ENCODE measurements at regions not wholly inside any gene's neighbourhood (a gene's known extent, or its start where the extent isn't known, plus 50 kb on each side); places are given as distances from the start of the nearest gene placed in this dataset.

- Mint-ChIP-seq H3K27ac (no peak overlapping the region), H3K27me3 (no peaks in the 10 kb centered on the region), H3K36me3 (ENCODE audit: low read depth) (peaks cover 1% of the 10 kb centered on the region), H3K9me3 (ENCODE audit: low read depth) (peaks cover 35% of the 10 kb centered on the region), H3K4me1 (no peaks in the 10 kb centered on the region), H3K4me3 (no peak overlapping the region)
- CTCF ChIA-PET, result no interaction called here
- POLR2A ChIA-PET, result no interaction called here
- ATAC-seq (no peak), DNase-seq (no peak)
- intact Hi-C loops (cut with DNase I, micrococcal nuclease), result no loop called here
Observed at GRCh38 chr7:57348646-57349269, 101.2 kb upstream of the ZNF716 start.

DNA sequence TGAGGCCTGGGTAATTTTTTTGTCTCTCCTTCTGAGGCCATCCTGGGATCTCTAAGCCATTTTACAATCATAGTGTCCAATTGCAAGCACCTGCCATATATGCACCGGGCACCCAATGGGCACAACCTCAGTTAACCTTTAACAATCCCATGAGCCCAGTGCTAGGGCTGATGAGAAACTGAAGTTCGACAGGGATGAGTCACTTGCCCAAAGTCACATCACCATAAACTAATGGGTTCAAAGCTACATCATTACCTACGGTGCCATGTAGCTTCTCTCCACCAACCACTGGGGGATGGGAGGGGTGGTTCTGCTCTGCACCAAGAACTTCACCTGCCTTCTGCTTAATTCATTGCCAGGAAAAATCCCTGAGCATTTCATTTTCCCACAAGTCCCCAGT is 95.8 kb upstream of the ZNF716 start:
- Mint-ChIP-seq H3K4me3 (no peak overlapping the region), H3K4me1 (no peaks in the 10 kb centered on the region), H3K9me3 (ENCODE audit: low read depth) (peaks cover 40% of the 10 kb centered on the region), H3K27me3 (no peaks in the 10 kb centered on the region), H3K27ac (no peak overlapping the region), H3K36me3 (ENCODE audit: low read depth) (peaks cover 3% of the 10 kb centered on the region)
- intact Hi-C loops (cut with DNase I, micrococcal nuclease), result loop anchor here in 1 of 2 experiments (10.0 kb wide), 1 partner anchor 541 kb away; no protein-coding TSS in a partner anchor
- DNase-seq (no peak), ATAC-seq (no peak)
- ChIA-PET CTCF (no interaction called here), POLR2A (no interaction called here)

DNA sequence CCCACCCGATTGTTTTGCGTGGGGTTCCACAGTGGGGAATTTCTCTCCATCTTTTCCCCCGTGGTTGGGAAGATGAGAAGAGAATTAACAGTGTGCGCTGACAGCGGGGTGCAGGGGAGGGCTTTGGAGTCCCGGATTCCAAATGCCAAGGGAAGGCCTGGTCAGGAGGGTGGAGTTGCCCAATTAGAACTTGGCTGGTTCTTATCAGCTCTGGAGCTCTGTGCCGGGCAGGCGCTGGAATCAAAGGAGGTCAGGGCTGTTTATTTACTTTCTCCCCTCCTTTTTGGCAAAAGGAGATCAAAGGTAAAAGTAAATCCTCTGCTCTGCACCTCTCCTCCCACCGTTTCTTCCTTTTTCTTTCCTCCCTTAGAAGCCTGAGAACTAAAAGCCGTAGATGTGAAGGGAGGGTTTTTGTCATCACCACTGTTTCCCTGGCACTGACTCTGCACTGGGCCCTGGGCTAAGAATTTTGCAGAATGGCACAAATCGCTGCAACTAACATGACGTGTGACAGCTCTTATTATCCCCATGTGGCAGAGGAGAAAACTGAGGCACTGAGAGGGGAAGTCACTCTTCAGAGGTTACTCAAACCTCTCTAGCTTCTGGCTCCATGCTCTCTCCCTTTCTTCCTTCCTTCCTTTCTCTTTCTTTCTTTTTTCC is 95.2 kb upstream of the ZNF716 start:
- Mint-ChIP-seq H3K27me3 (no peaks in the 10 kb centered on the region), H3K36me3 (ENCODE audit: low read depth) (peaks cover 3% of the 10 kb centered on the region), H3K4me3 (no peak overlapping the region), H3K9me3 (ENCODE audit: low read depth) (peaks cover 39% of the 10 kb centered on the region), H3K4me1 (no peaks in the 10 kb centered on the region), H3K27ac (no peak overlapping the region)
- ATAC-seq (no peak), DNase-seq (no peak)
- CTCF ChIA-PET, result no interaction called here
- intact Hi-C loops (cut with DNase I, micrococcal nuclease), result loop anchor here in 1 of 2 experiments (10.0 kb wide), 1 partner anchor 540 kb away; no protein-coding TSS in a partner anchor
- POLR2A ChIA-PET, result no interaction called here

GRCh38 chr7:57361406-57361805 is 88.6 kb upstream of the ZNF716 start:
- ChIA-PET CTCF (no interaction called here), POLR2A (no interaction called here)
- H3K36me3 Mint-ChIP-seq (ENCODE audit: low read depth), result peaks cover 4% of the 10 kb centered on the region
- no peak for ATAC-seq
- no peak for DNase-seq
- intact Hi-C loops (cut with DNase I, micrococcal nuclease), result no loop called here
- H3K4me1 Mint-ChIP-seq, result no peaks in the 10 kb centered on the region
- H3K27me3 Mint-ChIP-seq, result no peaks in the 10 kb centered on the region
- H3K4me3 Mint-ChIP-seq, result no peak overlapping the region
- H3K27ac Mint-ChIP-seq, result no peak overlapping the region
- peaks cover 32% of the 10 kb centered on the region for H3K9me3 Mint-ChIP-seq (ENCODE audit: low read depth)

GRCh38 chr7:57362868-57363267 is 87.1 kb upstream of the ZNF716 start:
- no peaks in the 10 kb centered on the region for H3K4me1 Mint-ChIP-seq
- H3K4me3 Mint-ChIP-seq, result no peak overlapping the region
- DNase-seq (no peak), ATAC-seq (no peak)
- intact Hi-C loops (cut with DNase I, micrococcal nuclease), result no loop called here
- H3K27ac Mint-ChIP-seq, result no peak overlapping the region
- ChIA-PET POLR2A (no interaction called here), CTCF (interaction anchor here (0.7 kb wide), 1 partner anchor 301 kb away, joined by 4 read pairs; no protein-coding TSS in a partner anchor)
- peaks cover 4% of the 10 kb centered on the region for H3K36me3 Mint-ChIP-seq (ENCODE audit: low read depth)
- H3K27me3 Mint-ChIP-seq, result no peaks in the 10 kb centered on the region
- H3K9me3 Mint-ChIP-seq (ENCODE audit: low read depth), result peaks cover 35% of the 10 kb centered on the region

GRCh38 chr7:57363321-57363720 is 86.7 kb upstream of the ZNF716 start:
- DNase-seq (no peak), ATAC-seq (no peak)
- Mint-ChIP-seq H3K36me3 (ENCODE audit: low read depth) (peaks cover 4% of the 10 kb centered on the region), H3K9me3 (ENCODE audit: low read depth) (peaks cover 36% of the 10 kb centered on the region), H3K4me1 (no peaks in the 10 kb centered on the region), H3K4me3 (no peak overlapping the region), H3K27me3 (no peaks in the 10 kb centered on the region), H3K27ac (no peak overlapping the region)
- intact Hi-C loops (cut with DNase I, micrococcal nuclease), result no loop called here
- POLR2A ChIA-PET, result no interaction called here
- CTCF ChIA-PET, result no interaction called here

GRCh38 chr7:57364933-57365710 is 84.9 kb upstream of the ZNF716 start:
- ATAC-seq (no peak), DNase-seq (no peak)
- Mint-ChIP-seq H3K9me3 (ENCODE audit: low read depth) (peaks cover 35% of the 10 kb centered on the region), H3K36me3 (ENCODE audit: low read depth) (peaks cover 4% of the 10 kb centered on the region), H3K4me1 (no peaks in the 10 kb centered on the region), H3K27ac (no peak overlapping the region), H3K27me3 (no peaks in the 10 kb centered on the region), H3K4me3 (no peak overlapping the region)
- intact Hi-C loops (cut with DNase I, micrococcal nuclease), result no loop called here
- CTCF ChIA-PET, result no interaction called here
- POLR2A ChIA-PET, result no interaction called here

- intact Hi-C loops (cut with DNase I, micrococcal nuclease), result no loop called here
Observed at GRCh38 chr7:57367171-57367570, 82.8 kb upstream of the ZNF716 start.

GRCh38 chr7:57370066-57370738 is 79.8 kb upstream of the ZNF716 start:
- CTCF ChIA-PET, result no interaction called here
- no peak overlapping the region for H3K27ac Mint-ChIP-seq
- ATAC-seq (no peak), DNase-seq (no peak)
- POLR2A ChIA-PET, result no interaction called here
- H3K9me3 Mint-ChIP-seq (ENCODE audit: low read depth), result peaks cover 44% of the 10 kb centered on the region
- peaks cover 8% of the 10 kb centered on the region for H3K36me3 Mint-ChIP-seq (ENCODE audit: low read depth)
- no peaks in the 10 kb centered on the region for H3K4me1 Mint-ChIP-seq
- H3K4me3 Mint-ChIP-seq, result no peak overlapping the region
- intact Hi-C loops (cut with DNase I, micrococcal nuclease), result no loop called here
- H3K27me3 Mint-ChIP-seq, result no peaks in the 10 kb centered on the region

More at GRCh38 chr7:57367171-57367570, 82.8 kb upstream of the ZNF716 start:
- no peaks in the 10 kb centered on the region for H3K4me1 Mint-ChIP-seq
- no peaks in the 10 kb centered on the region for H3K27me3 Mint-ChIP-seq
- no peak for ATAC-seq
- H3K27ac Mint-ChIP-seq, result no peak overlapping the region
- POLR2A ChIA-PET, result no interaction called here
- peaks cover 6% of the 10 kb centered on the region for H3K36me3 Mint-ChIP-seq (ENCODE audit: low read depth)
- CTCF ChIA-PET, result no interaction called here
- H3K9me3 Mint-ChIP-seq (ENCODE audit: low read depth), result peaks cover 35% of the 10 kb centered on the region
- DNase-seq, result no peak
- H3K4me3 Mint-ChIP-seq, result no peak overlapping the region

- H3K27me3 Mint-ChIP-seq, result no peaks in the 10 kb centered on the region
- DNase-seq (no peak), ATAC-seq (no peak)
- H3K4me3 Mint-ChIP-seq, result no peak overlapping the region
- H3K36me3 Mint-ChIP-seq (ENCODE audit: low read depth), result peaks cover 8% of the 10 kb centered on the region
- intact Hi-C loops (cut with DNase I, micrococcal nuclease), result no loop called here
- POLR2A ChIA-PET, result no interaction called here
- no peaks in the 10 kb centered on the region for H3K4me1 Mint-ChIP-seq
- CTCF ChIA-PET, result no interaction called here
- no peak overlapping the region for H3K27ac Mint-ChIP-seq
- peaks cover 46% of the 10 kb centered on the region for H3K9me3 Mint-ChIP-seq (ENCODE audit: low read depth)
Observed at GRCh38 chr7:57370739-57371098, 79.3 kb upstream of the ZNF716 start.

DNA sequence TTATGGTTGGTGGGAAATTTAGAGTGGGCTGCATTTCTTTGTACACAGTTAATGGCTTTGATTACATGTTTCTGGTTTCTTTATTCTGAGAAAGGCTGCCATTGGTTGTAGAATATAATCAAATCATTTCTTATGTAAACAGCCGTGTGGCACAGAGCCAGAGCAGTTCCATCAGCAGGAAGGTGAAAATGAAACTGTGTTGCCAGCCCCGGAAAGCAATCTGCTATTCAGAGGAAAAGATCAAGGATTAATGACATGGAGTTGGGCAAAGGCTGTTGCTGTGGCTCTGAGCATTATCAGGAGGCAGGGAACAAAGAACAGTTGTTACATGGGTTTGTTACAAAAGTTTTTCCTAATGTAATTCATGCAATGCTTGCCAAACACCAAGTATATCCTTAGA is 74.2 kb upstream of the ZNF716 start:
- intact Hi-C loops (cut with DNase I, micrococcal nuclease), result no loop called here
- Mint-ChIP-seq H3K27ac (no peak overlapping the region), H3K9me3 (ENCODE audit: low read depth) (peaks cover 44% of the 10 kb centered on the region), H3K36me3 (ENCODE audit: low read depth) (peaks cover 8% of the 10 kb centered on the region), H3K27me3 (no peaks in the 10 kb centered on the region), H3K4me1 (no peaks in the 10 kb centered on the region), H3K4me3 (no peak overlapping the region)
- DNase-seq (no peak), ATAC-seq (no peak)
- POLR2A ChIA-PET, result no interaction called here
- CTCF ChIA-PET, result no interaction called here

GRCh38 chr7:57381581-57381980 is 68.4 kb upstream of the ZNF716 start:
- ATAC-seq, result no peak
- Mint-ChIP-seq H3K9me3 (ENCODE audit: low read depth) (peaks cover 33% of the 10 kb centered on the region), H3K36me3 (ENCODE audit: low read depth) (peaks cover 6% of the 10 kb centered on the region), H3K27me3 (no peaks in the 10 kb centered on the region), H3K4me3 (no peak overlapping the region), H3K27ac (no peak overlapping the region), H3K4me1 (no peaks in the 10 kb centered on the region)
- CTCF ChIA-PET, result no interaction called here
- POLR2A ChIA-PET, result no interaction called here
- no peak for DNase-seq
- intact Hi-C loops (cut with DNase I, micrococcal nuclease), result no loop called here
